PC-9 (cell line): ENCODE measurements at regions not wholly inside any gene's neighbourhood (a gene's known extent, or its start where the extent isn't known, plus 50 kb on each side); places are given as distances from the start of the nearest gene placed in this dataset.
A peak's percentile ranks its signal among the peaks of the same experiment; 100 is the strongest.

ENCODE experiments used
- BruUV-seq: library from RNA; stranded (reverse); fragments of 400-500 nt; replicated peaks from 2 replicates; lab custom pipeline; 2021; lab: Mats Ljungman, UMichigan
- CTCF ChIA-PET: fragments of 300-600 bp; sonication (Branson Sonifier 250); formaldehyde crosslinking; loops from one replicate; lab custom pipeline; 2022; ENCODE audit warnings: antibody characterized with exemption; lab: Charles Lee
- POLR2A ChIA-PET: fragments of 300-600 bp; sonication (Branson Sonifier 250); formaldehyde crosslinking; loops from one replicate; lab custom pipeline; 2022; ENCODE audit warnings: antibody characterized with exemption; ENCODE audit not compliant: unreplicated experiment; lab: Charles Lee
- DNase-seq, 2 experiments: peaks; one replicate each; pipeline versions ENCODE4 v3.0.0 to v3.0.0-alpha.2; 2015 to 2022; ENCODE audit warnings: mixed read lengths in 1 of 2
- H2AFZ ChIP-seq: fragments of 200-600 bp; sonication (generic); 2 replicates; pipeline ENCODE4 v1.8.1; 2017; ENCODE audit warnings: antibody characterized with exemption
- H3F3A ChIP-seq: fragments of 200-600 bp; sonication (generic); 2 replicates; pipeline ENCODE4 v1.8.1; 2017; ENCODE audit warnings: antibody characterized with exemption, mild to moderate bottlenecking, low read depth; ENCODE audit not compliant: insufficient read depth
- H3K27ac ChIP-seq: fragments of 200-600 bp; sonication (generic); 2 replicates; pipeline ENCODE4 v1.6.1; 2016; ENCODE audit warnings: mixed run types
- H3K27me3 ChIP-seq: fragments of 200-600 bp; sonication (generic); 2 replicates; pipeline ENCODE4 v1.6.1; 2016; ENCODE audit warnings: low read depth, mixed run types; ENCODE audit not compliant: insufficient read depth
- H3K36me3 ChIP-seq: fragments of 200-600 bp; sonication (generic); 2 replicates; pipeline ENCODE4 v1.6.1; 2016; ENCODE audit warnings: low read depth, mixed run types
- H3K4me1 ChIP-seq: fragments of 200-600 bp; sonication (generic); replicated peaks from 2 replicates; pipeline ENCODE4 v1.6.1; 2016; ENCODE audit warnings: mixed run types; ENCODE audit not compliant: insufficient read depth
- H3K4me2 ChIP-seq: fragments of 200-600 bp; sonication (generic); 2 replicates; pipeline ENCODE4 v1.6.1; 2017; ENCODE audit warnings: mixed run types
- H3K4me3 ChIP-seq: fragments of 200-600 bp; sonication (generic); 2 replicates; pipeline ENCODE4 v1.6.1; 2016; ENCODE audit warnings: mixed run types
- H3K79me2 ChIP-seq: fragments of 200-600 bp; sonication (generic); 2 replicates; pipeline ENCODE4 v1.6.1; 2017; ENCODE audit warnings: low read depth, mixed run types
- H3K9me2 ChIP-seq: fragments of 200-600 bp; sonication (generic); 2 replicates; pipeline ENCODE4 v1.8.1; 2017; ENCODE audit warnings: mild to moderate bottlenecking; ENCODE audit not compliant: insufficient read depth
- H3K9me3 ChIP-seq: fragments of 200-600 bp; sonication (generic); 2 replicates; pipeline ENCODE4 v1.8.1; 2016; ENCODE audit warnings: low read depth; ENCODE audit not compliant: insufficient read depth
- H4K20me1 ChIP-seq: fragments of 200-600 bp; sonication (generic); 2 replicates; pipeline ENCODE4 v1.8.1; 2017; ENCODE audit not compliant: insufficient read depth
- CTCF ChIP-seq: fragments of 200-600 bp; sonication (generic); conservative IDR thresholded peaks from 2 replicates; pipeline ENCODE4 v1.6.1; 2017; ENCODE audit warnings: mixed run types, antibody characterized with exemption, mild to moderate bottlenecking, moderate library complexity
- EZH2 ChIP-seq: fragments of 200-600 bp; sonication (generic); IDR thresholded peaks from 2 replicates; pipeline ENCODE4 v1.8.0; 2017; ENCODE audit warnings: antibody characterized with exemption, low read depth
- intact Hi-C: fragments of 100-400 bp; cut with micrococcal nuclease; formaldehyde crosslinking; loops from one replicate; pipeline ENCODE4 v1.10.0; 2022; ENCODE audit not compliant: unreplicated experiment

DNA sequence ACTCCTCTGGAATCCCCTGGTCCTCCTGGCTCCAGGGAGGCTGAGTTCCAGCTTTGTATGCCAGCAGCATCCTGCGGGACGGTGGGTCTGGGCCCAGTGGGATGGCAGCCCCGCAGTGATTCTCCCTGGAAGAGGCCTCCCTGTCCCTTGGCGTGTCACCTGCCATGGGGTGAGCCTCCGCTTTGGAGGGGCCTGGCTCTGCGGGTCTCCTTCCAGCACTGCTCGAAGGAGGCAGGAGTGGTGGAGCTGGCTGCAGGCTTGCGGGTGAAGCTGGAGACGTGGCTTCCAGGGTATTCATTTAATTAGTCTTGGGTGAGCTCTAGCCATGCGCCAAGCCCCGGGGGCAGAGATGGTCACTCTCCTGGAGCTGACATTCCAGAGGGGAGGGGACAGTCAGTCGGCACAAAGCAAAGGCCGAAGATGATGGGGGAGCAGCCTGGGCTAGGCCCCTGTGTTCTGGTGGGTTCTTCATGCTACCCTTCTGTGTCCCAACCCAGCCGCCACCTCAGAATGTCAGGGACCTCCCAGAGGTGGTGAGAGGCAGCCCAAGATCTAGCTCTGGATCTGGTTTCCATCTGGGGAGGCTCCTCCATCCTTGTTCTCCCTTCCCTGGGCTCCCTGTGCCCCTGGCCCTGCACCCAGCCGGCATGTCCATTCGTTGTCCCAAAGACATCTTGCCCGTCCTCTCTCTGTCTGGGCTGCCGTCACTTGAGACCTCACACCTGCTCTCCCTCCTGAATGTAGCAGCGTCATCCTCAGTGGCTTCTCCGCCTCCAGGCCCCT, 1332.5 kb downstream of the BRD1 start:
- Histone ChIP-seq H3K27ac (no peak overlapping the region), H3K9me2 (no peaks in the 10 kb centered on the region), H3K27me3 (peaks cover 72% of the 10 kb centered on the region), H3K79me2 (no peaks in the 10 kb centered on the region), H3K9me3 (no peaks in the 10 kb centered on the region), H3K36me3 (no peaks in the 10 kb centered on the region), H3K4me1 (no peaks in the 10 kb centered on the region), H4K20me1 (0 out of 2 replicates have a peak, but pooled peaks cover 4% of the 10 kb centered on the region), H3K4me3 (no peak overlapping the region), H3F3A (no peaks in the 10 kb centered on the region), H2AFZ (no peak overlapping the region), H3K4me2 (no peak overlapping the region)
- intact Hi-C loops = loop anchor here (5.0 kb wide), 1 partner anchor 1933 kb away; no protein-coding TSS in a partner anchor
- CTCF ChIA-PET = no interaction called here
- no TSS peak for BruUV-seq
- DNase-seq = peak in 1 of 2 experiments; percentile 8
- POLR2A ChIA-PET = no interaction called here
- no peak for TF ChIP-seq EZH2
- no peak for TF ChIP-seq CTCF

DNA sequence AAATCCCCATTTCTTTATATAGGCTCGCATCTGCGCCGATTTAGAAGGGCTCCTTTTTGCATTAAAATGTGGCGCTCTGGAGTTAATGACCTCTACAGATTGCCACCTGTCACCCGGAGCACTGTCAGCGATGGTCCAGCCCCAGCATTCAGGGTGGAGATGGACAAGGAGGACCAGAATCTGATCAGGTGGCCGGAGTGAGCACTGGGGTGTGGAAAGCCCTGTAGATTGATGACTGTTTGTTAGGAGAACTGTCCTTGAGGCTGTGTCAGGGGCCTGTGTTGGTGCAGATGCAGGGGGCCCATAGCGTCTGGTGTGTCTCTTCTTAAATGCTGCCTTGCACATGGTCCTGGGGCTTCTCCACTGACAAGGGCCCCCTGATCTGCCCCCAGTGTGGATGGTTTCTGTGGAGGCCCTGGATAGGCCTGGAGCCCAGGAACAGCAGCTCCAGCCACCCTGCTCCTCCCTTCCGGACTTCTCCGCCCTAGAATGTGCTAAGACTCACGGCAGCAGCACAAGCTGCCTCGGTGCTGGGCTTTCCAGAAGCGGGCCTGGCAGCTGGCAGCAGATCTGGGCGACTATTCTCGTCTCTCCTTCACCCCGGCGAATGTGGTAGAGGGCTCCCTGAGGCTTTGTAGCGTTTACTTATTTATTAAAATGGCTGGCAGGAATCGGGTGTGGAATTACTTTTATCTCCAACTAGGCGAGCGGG, 1333.3 kb downstream of the BRD1 start:
- no peak overlapping the region for H2AFZ ChIP-seq
- H3K4me2 ChIP-seq = no peak overlapping the region
- TF ChIP-seq CTCF (no peak), EZH2 (no peak)
- 0 out of 2 replicates have a peak, but pooled peaks cover 4% of the 10 kb centered on the region for H4K20me1 ChIP-seq
- no peaks in the 10 kb centered on the region for H3K36me3 ChIP-seq
- no peak for DNase-seq
- peaks cover 64% of the 10 kb centered on the region for H3K27me3 ChIP-seq
- H3K4me3 ChIP-seq = no peak overlapping the region
- no peak overlapping the region for H3K27ac ChIP-seq
- no peaks in the 10 kb centered on the region for H3F3A ChIP-seq
- no TSS peak for BruUV-seq
- no peaks in the 10 kb centered on the region for H3K79me2 ChIP-seq
- POLR2A ChIA-PET = no interaction called here
- H3K4me1 ChIP-seq = no peaks in the 10 kb centered on the region
- no peaks in the 10 kb centered on the region for H3K9me3 ChIP-seq
- CTCF ChIA-PET = no interaction called here
- intact Hi-C loops = loop anchor here (5.0 kb wide), 1 partner anchor 1932 kb away; no protein-coding TSS in a partner anchor
- H3K9me2 ChIP-seq = no peaks in the 10 kb centered on the region

GRCh38 chr22:48493733-48494132, 1333.9 kb downstream of the BRD1 start:
- no peaks in the 10 kb centered on the region for H3F3A ChIP-seq
- no peaks in the 10 kb centered on the region for H3K9me2 ChIP-seq
- no peak overlapping the region for H3K4me3 ChIP-seq
- H3K27me3 ChIP-seq = peaks cover 57% of the 10 kb centered on the region
- H2AFZ ChIP-seq = no peak overlapping the region
- 0 out of 2 replicates have a peak, but pooled peaks cover 4% of the 10 kb centered on the region for H4K20me1 ChIP-seq
- no peaks in the 10 kb centered on the region for H3K36me3 ChIP-seq
- H3K4me1 ChIP-seq = no peaks in the 10 kb centered on the region
- no peak overlapping the region for H3K27ac ChIP-seq
- intact Hi-C loops = loop anchor here (5.0 kb wide), 1 partner anchor 1931 kb away; no protein-coding TSS in a partner anchor
- no peaks in the 10 kb centered on the region for H3K9me3 ChIP-seq
- BruUV-seq = no TSS peak
- no peak for DNase-seq
- H3K4me2 ChIP-seq = no peak overlapping the region
- POLR2A ChIA-PET = no interaction called here
- no peaks in the 10 kb centered on the region for H3K79me2 ChIP-seq
- TF ChIP-seq EZH2 (no peak), CTCF (no peak)
- CTCF ChIA-PET = interaction anchor here (0.5 kb wide), 1 partner anchor 1730 kb away, joined by 4 read pairs; no protein-coding TSS in a partner anchor
